Thoracic aorta (tissue), 2 donors: ENCODE measurements at regions not wholly inside any gene's neighbourhood (a gene's known extent, or its start where the extent isn't known, plus 50 kb on each side); places are given as distances from the start of the nearest gene placed in this dataset.
A peak's percentile ranks its signal among the peaks of the same experiment; 100 is the strongest.

Source experiments
- ATAC-seq: fragments of 150-250 bp; one replicate; pipeline ENCODE4 v1.8.0; 2017; ENCODE audit warnings: low read depth; ENCODE audit not compliant: insufficient number of reproducible peaks, low FRiP score
- DNase-seq: peaks from one replicate; pipeline ENCODE4 v3.0.0-alpha.2; 2020; ENCODE audit warnings: low spot score
- H3K27ac ChIP-seq, 2 donors: fragments of 200-600 bp; sonication (generic); 1 replicate in 1 of 2; 2 replicates in 1 of 2; pipeline ENCODE4 v1.5.1; 2016; ENCODE audit warnings: mild to moderate bottlenecking in 2 of 2, moderate library complexity in 2 of 2
- H3K27me3 ChIP-seq: fragments of 200-600 bp; sonication (generic); replicated peaks from 2 replicates; pipeline ENCODE4 v1.6.0; 2016; ENCODE audit warnings: mild to moderate bottlenecking; ENCODE audit not compliant: insufficient read depth
- H3K36me3 ChIP-seq: fragments of 200-600 bp; sonication (generic); one replicate; pipeline ENCODE4 v1.5.1; 2016
- H3K4me1 ChIP-seq, 2 donors: fragments of 200-600 bp; sonication (generic); 1 replicate in 1 of 2; 2 replicates in 1 of 2; pipeline versions ENCODE4 v1.5.1 to v1.6.0; 2016; ENCODE audit warnings: low read depth in 2 of 2, mild to moderate bottlenecking in 1 of 2; ENCODE audit not compliant: control insufficient read depth in 1 of 2
- H3K4me3 ChIP-seq: fragments of 200-600 bp; sonication (generic); 2 replicates; pipeline ENCODE4 v1.5.1; 2016; ENCODE audit warnings: mild to moderate bottlenecking
- H3K9me3 ChIP-seq: fragments of 200-600 bp; sonication (generic); 2 replicates; pipeline ENCODE4 v1.5.1; 2016
- CTCF ChIP-seq: fragments of 200-600 bp; sonication (generic); IDR thresholded peaks from one replicate; pipeline ENCODE4 v1.5.1; 2019; ENCODE audit warnings: antibody characterized with exemption

- Histone ChIP-seq H3K36me3 (no peaks in the 10 kb centered on the region), H3K4me3 (no peak overlapping the region), H3K9me3 (no peaks in the 10 kb centered on the region), H3K27ac (no peak overlapping the region), H3K4me1 (no peaks in the 10 kb centered on the region), H3K27me3 (no peaks in the 10 kb centered on the region)
- no peak for DNase-seq
- ATAC-seq: no peak
- TF ChIP-seq CTCF: no peak
Observed at GRCh38 chr11:69869311-69869939, 50.2 kb upstream of the FGF3 start.

- no peak for DNase-seq
- ATAC-seq: no peak
- H3K27me3 ChIP-seq: no peaks in the 10 kb centered on the region
- H3K4me3 ChIP-seq: no peak overlapping the region
- no peaks in the 10 kb centered on the region for H3K36me3 ChIP-seq
- peaks cover 6 to 12% of the 10 kb centered on the region in 2 donors for H3K4me1 ChIP-seq
- H3K9me3 ChIP-seq: no peaks in the 10 kb centered on the region
- H3K27ac ChIP-seq: no peak overlapping the region
- TF ChIP-seq CTCF: no peak
Observed at GRCh38 chr11:69870766-69871165, 51.5 kb upstream of the FGF3 start.

GRCh38 chr11:69873166-69874077 lies 54.2 kb upstream of the FGF3 start:
- no peak for TF ChIP-seq CTCF
- Histone ChIP-seq H3K36me3 (no peaks in the 10 kb centered on the region), H3K4me1 (peaks cover 6 to 13% of the 10 kb centered on the region in 2 donors), H3K4me3 (no peak overlapping the region), H3K27me3 (no peaks in the 10 kb centered on the region), H3K27ac (no peak overlapping the region), H3K9me3 (no peaks in the 10 kb centered on the region)
- no peak for DNase-seq
- ATAC-seq: no peak

- Histone ChIP-seq H3K27me3 (no peaks in the 10 kb centered on the region), H3K27ac (no peak overlapping the region), H3K9me3 (no peaks in the 10 kb centered on the region), H3K4me3 (peak overlapping the region; percentile 14), H3K36me3 (no peaks in the 10 kb centered on the region), H3K4me1 (peaks cover 6 to 13% of the 10 kb centered on the region in 2 donors)
- no peak for TF ChIP-seq CTCF
- ATAC-seq: no peak
- no peak for DNase-seq
Observed at GRCh38 chr11:69874178-69874983, 55.2 kb upstream of the FGF3 start.
